GM19397 (cell line): ENCODE measurements at regions not wholly inside any gene's neighbourhood (a gene's known extent, or its start where the extent isn't known, plus 50 kb on each side); places are given as distances from the start of the nearest gene placed in this dataset.
"Not testable (repeated sequence)": the region's sequence is repeated elsewhere in the genome, so short reads cannot be mapped to it uniquely, and the experiment has no call there.

ENCODE experiments used
- ATAC-seq: cut with Tn5 transposase; IDR thresholded peaks from one replicate; pipeline ENCODE4 v1.9.1; 2021; ENCODE audit warnings: mild to moderate bottlenecking, moderate library complexity; ENCODE audit not compliant: unreplicated experiment

DNA sequence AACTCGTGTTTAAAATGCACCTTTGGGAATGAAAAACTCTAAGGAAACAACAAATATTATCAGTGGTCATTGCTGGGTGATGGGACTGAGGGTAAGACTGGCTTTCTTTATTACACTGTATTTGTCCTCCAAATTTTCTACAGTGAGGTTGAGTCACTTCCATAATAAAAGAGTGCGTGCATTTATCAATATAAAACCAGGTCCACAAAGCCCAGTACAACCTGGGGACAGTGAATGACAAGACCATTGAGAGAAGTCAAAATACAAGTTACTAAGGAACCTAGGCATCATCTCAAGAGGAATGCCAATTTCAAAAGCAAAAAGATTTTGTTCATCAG, 76.4 kb downstream of the MAGED4 start:
- no peak for ATAC-seq

DNA sequence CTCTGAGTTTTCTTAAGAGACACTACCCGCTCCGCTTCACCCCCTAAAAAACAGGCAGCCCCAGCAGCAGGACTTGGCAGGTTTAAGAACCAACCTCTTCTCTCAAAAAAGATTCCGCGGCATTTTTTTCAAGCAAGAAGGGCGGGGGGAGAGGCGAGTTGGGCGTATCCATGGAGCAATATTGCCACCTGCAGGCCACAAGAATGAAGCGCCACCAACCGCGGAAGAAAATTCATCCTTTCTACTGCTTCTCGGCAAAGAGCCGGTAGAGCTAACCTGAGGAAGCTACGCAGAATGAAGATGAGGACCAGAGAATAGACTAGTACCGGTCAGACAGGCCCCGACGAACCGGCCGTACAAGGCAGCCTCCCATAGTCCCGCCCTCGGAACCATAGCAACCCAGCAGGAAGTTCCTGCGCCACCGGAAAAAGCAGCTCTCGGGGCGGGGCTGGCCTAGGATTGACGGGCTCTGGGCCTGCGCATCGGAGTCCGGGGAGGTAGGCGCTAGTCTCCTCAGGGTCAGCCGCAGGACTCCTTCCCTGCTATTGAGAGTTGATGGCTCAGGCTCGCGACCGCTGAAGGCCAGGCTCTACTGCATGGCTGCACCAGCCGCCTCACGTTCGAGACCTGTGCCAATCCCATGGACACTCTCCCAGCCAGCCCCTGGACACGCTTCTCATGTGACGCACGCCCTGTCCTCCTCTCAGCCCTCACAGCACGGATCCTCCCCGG, 76.9 kb downstream of the MAGED4 start:
- peak; percentile 100 for ATAC-seq

DNA sequence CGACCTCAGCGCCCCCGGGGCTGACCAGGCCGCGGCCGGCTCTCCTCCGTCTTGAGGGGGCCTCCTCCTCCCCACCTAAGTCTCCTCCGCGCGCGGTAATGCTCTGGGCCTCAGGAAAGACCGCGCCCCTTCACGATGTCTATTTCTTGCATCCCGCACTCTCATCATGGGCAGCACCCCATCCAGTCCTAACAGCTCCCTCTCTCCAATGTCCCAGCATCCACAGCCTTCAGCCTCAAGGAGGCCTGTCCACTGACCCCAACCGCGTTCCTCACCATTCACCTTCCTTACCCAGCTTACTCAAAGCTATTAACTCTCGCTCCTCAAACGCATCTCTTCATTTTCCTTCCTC, 77.5 kb downstream of the MAGED4 start:
- ATAC-seq = no peak

DNA sequence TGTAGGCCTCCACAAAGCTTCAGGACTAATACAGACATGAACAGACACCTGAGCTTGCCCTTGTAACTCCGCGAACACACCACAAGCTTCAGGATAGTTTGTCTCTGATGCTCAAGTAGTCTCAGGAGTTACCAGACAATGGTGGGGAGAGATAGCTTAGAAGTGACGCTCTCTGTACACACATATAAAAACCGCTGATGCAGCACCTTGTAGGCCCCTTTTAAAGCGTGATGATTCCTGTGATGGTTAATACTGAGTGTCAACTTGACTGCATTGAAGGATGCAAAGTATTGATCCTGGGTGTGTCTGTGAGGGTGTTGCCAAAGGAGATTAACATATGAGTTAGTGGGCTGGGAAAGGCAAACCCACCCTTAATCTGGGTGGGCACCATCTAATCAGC, 78.7 kb downstream of the MAGED4 start:
- no peak for ATAC-seq

DNA sequence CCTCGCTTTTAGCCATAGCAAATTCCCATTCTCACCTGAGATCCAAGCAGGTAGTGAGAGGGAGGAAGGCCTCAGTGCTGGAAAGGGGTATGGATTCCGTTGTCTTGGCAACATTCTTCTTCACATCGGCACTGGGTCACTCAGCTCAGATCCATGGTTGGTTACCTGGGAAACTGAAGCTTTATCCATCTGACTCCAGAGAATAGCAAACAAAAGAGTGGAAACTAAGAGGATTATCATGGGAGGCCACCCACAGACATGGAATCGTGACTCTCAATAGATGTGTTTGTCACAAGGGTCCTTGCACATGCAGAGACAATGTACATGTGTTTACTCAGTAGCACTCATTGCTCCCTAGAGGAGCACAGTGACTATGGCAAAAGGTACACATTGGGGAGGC, 81.0 kb downstream of the MAGED4 start:
- ATAC-seq = no peak

DNA sequence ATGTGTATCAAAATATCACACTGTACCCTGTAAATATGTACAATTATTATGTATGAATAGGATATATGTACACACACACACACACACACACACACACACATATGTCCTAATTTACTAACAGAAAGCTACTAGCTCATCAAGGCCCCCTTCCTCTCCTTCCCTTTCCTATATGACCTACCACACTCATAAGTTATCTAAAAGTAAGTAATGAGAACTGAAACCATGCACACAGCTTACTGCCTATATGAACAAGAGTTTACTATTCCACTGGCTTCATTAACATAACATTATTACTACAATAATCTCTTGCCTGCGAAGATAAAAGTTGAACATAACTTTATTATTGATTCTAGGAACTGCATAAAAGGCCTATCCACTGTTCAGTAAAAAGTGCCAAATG, 83.8 kb downstream of the MAGED4 start:
- ATAC-seq = not testable (repeated sequence)

DNA sequence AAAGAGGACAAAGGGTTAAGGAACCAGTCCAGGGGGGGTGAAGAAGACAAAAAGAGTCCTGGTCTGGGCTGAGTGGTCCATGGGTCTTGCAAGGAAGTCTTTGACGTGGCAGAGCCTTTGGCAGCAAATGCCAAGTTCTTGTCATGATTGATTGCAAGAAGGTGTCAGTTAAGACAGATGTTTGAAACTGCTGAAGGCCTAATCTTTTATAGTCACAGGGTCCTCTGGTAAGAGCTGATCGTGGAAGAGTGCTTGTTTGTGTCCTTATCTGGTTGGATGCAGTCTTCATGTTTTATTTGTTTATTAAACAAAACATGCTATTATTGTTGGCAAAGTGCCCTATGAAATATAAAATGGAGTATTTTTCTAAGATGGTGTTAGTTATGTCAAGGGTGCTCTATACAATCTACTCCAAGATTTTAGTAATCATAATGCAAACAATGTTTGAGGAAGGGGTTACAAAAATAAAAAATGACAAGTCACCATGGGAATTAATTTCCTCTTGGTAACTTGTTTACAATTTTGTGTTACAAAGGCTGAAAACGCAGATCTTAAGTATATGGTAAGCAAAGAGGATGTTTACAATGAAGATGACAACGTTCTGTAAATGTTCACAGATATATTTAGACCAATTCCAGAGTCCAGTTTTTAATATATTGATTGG, 85.9 kb downstream of the MAGED4 start:
- ATAC-seq = no peak

DNA sequence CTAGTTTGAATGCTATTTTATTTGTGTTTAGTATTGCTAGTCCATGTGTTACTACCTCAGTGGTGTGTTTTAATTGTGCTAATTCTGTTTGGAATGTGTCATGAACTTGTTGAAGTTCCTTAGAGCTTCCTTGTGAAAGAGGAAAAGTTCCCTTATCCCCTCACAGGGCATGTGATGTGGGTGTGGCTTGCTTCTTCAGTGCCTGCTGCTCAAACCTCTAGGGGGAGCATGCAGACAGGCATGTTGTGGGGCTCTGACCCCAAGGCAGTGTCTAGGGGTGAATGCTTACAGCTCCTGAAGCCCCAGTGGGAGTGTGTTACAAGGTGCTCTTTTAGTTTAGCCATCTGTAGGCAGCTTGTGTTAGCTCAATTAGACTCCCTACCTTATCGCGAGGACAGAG, 86.5 kb downstream of the MAGED4 start:
- no peak for ATAC-seq

DNA sequence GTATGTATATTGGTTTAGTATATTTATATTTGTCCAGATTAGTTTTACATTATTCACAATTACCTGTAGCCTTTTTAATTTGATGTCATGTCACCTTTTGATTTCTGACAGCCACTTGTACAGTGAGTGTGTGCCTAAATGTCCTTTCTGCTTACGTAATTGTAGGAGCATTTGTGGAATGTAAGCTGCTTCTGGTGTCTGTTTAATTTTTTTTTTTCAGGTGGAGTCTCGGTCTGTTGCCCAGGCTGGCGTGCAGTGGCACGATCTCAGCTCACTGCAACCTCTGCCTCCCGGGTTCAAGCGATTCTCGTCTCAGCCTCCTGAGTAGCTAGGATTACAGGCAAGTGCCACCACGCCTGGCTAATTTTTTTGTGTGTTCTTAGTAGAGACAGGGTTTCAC, 91.2 kb upstream of the XAGE2 start:
- ATAC-seq = no peak

DNA sequence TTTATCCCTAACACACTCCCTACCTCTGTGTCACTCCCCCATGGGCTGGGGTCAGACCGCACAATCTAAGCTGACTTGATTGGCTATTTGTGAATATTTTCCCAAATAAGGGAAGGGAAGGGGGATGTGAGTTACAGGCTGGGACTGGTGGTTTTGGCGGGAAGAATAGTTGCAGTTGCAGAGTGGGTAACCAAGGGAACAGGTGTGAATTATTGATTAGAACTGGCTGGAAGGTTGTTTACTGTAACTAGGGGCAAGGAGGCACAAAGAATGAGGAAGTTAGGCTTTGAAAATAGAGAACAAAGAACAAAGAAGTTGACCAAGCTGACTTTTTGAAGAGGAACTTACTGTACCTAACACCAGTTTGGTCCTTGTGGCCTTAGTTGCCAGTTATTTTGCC, 88.0 kb upstream of the XAGE2 start:
- ATAC-seq = no peak

DNA sequence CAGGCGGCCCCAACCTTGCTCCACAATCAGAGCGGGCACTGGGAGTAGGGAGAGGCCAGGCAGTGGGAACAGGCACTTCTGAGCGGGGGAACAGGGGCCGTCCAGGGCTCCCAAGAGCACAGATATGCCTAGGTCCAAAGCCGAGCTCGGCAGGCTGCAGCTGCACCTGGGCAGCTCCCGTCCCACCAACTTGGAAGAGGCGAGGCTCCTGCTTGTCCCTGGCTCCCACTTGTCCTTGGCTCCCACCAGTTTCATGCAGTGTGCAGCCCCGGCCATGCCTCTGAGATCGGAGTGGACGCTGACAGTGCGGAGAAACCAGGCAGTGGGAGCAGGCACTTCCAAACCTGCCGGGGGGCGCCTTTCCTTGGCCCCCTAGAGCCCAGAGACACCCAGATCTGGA, 84.0 kb upstream of the XAGE2 start:
- ATAC-seq = no peak

DNA sequence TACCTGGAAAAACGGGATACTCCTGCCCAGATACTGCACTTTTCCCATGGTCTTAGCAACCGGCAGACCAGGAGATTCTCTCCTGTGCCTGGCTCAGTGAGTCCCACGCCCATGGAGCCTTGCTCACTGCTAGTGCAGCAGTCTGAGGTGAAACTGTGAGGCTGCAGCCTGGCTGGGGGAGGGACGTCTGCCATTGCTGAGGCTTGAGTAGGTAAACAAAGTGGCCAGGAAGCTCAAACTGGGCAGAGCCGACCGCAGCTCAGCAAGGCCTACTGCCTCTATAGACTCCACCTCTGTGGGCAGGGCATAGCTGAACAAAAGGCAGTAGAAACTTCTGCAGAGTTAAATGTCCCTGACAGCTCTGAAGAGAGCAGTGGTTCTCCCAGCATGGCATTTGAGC, 69.9 kb upstream of the XAGE2 start:
- not testable (repeated sequence) for ATAC-seq

DNA sequence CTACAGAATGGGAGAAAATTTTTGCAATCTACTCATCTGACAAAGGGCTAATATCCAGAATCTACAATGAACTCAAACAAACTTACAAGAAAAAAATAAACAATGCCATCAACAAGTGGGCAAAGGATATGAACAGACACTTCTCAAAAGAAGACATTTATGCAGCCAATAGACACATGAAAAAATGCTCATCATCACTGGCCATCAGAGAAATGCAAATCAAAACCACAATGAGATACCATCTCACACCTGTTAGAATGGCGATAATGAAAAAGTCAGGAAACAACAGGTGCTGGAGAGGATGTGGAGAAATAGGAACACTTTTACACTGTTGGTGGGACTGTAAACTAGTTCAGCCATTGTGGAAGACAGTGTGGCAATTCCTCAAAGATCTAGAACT, 60.3 kb upstream of the XAGE2 start:
- ATAC-seq = not testable (repeated sequence)
